ENCODE measurements at regions not wholly inside any gene's neighbourhood (a gene's known extent, or its start where the extent isn't known, plus 50 kb on each side); places are given as distances from the start of the nearest gene placed in this dataset.

DNA sequence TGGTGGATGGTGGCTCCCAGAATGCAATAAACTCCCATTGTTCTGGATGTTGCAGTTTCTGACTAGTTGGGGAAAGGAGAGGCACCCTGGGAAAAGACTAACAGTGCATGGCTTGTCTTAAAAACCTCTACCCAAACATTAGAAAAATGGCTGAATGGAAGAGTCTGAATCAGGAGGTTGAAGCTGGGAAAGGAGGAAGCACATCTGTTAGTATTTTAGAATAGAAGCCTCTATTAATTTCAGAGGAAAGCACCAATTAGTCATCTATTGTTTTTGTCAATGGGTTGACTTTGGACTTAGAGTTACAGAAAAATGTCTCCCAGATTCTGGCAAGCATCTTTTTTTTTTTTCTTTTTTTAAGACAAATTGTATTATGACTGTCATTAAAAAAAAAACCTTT lies 56.1 kb upstream of the ELMO1 start:
- DNase-seq (ENCODE audit: low read depth), result no peak

DNA sequence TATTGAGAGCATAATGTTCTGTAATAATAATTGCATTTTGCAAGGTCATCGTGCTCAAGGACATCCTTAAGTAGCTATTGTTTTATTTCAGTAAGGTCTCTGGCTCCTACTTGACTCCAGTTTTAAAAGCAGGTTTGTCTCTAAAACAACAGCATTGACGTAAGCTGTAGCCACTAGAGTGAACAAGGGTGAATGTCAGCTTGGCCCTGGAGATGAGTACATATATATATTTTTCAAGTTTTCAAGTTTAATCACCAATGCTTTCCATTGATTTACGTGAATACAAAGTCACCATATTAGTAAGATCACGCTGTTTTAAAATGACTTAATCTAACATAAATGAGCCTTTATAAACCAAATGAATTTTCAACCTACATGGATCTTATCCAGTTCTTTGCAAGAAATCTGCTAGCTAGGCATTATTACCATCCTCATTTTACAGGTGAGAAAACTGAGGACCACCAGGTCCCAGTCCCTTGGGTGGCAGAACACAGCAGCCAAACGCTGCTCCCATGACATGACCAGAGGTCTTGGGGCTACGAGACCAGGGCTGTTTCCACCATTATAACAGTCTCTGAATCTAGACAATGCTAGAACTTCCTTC lies 57.2 kb upstream of the ELMO1 start:
- no peak for DNase-seq (ENCODE audit: low read depth)

DNA sequence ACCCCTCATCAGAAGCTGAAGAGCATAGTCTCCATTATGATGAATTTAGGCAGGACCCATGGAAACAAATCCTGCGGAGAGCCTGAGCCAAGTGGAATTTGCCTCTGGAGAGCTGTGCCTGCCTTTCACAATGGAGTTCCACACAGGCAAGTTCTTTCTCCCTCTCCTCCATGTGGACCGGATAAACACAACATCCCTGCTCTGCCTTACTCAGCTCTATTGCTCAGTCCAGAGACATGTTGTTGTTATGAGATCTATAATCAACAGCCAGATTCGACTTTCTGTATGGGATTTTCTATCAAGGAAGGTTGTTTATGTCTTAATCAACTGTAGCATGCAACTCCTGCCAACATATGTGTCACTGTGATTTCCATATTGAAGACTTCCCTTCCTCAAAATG lies 59.5 kb upstream of the ELMO1 start:
- no peak for DNase-seq (ENCODE audit: low read depth)

DNA sequence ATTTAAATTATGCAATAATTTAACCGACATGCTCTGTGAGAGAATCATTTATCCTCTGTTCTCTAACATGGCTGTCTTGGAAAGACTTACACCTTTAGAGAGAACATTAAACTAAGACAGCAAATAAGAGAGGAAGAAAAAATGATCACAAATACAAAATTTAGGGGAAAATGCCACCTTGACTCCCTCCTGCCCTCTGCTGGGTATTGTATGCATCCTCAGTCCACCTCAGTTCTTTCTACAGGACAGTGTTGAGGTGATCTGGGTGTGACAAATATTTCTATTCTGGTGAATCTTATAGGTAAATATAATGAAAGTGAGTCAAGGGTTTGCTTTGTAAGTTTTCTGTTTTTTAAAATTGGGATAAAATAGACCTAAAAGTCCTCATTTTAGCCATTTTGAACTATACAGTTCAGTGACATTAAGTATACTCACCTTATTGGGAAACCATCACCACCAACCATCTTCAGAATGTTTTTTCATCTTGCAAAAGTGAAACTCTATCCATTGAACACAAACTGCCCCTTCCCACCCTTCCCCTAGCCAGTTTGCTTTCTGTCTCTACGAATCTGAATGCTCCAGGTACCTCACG lies 61.5 kb upstream of the ELMO1 start:
- DNase-seq (ENCODE audit: low read depth), result peak; percentile 14

DNA sequence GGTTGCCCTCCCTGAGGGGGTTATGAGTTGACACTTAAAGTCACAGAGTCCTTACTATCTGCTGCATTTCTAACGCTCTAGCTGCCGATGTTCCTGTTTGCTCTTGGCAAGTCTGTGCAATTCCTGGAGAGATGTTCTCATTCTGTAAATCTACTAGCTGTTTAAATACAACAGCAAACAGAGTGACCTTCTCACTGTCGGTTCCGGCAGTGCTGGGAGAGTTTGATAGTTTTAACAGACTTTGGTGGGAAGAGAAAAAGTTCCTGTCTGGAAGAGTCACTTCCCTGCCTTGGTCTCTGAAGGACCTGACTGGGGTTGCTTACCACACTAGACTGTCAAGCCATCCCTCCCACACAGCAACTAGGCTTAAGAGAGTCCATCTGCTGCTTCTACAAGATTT lies 63.3 kb upstream of the ELMO1 start:
- no peak for DNase-seq (ENCODE audit: low read depth)

DNA sequence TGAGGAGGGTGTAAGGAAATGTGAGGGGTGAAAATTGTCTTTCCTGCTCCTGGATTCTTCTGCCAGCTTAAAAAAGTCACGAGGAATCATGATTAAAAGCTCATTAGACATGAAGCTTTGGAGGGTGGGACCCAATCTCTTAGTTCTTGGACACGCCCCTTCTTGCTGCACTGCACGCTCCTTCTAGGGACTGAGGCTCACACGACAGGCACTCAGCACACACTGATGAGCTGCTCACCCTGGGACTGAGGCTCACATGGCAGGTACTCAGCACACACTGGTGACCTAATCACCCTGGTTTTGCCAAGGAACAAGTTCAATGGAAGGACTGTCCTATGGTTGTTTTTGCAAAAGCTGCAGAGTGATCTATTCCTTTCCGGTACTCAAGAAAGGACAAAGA lies 65.8 kb upstream of the ELMO1 start:
- no peak for DNase-seq (ENCODE audit: low read depth)

DNA sequence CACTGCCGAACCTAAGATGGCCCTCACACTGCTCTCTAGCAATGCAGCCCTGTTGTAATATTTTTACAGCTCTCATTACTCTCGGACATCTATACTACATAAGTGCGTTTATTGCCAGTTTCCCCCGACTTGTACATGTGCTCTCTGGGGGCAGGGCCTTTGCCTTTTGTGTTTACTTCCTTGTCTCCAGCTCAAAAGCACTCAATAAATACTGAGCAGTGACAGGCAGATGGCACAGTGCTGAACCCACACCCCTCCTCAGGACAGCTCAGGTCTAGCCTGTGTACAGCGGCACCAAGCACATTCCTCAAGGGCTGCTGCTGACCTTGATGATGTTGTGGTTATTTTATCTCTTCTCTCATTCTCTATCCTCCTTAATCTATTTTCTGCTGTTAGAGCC lies 68.0 kb upstream of the ELMO1 start:
- DNase-seq (ENCODE audit: low read depth), result no peak

DNA sequence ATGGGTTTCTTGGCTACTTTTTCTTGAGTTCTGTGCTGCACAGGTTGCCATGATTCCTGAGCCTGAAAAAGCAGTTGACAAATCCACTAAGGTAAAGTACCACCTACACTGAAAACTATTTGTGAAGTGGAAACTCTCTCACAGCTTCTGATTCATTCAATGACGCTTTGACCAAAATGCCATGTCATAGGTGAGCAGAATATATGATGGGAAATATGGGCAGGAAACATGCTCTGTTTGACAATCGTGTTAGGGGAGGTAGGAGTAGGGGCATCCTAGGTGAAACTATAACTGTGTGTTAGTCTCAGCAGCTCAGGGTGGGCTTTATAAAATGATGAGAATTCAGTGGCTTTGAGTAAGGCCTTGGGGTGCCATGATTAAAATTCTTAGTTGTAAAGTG lies 69.6 kb upstream of the ELMO1 start:
- no peak for DNase-seq (ENCODE audit: low read depth)

DNA sequence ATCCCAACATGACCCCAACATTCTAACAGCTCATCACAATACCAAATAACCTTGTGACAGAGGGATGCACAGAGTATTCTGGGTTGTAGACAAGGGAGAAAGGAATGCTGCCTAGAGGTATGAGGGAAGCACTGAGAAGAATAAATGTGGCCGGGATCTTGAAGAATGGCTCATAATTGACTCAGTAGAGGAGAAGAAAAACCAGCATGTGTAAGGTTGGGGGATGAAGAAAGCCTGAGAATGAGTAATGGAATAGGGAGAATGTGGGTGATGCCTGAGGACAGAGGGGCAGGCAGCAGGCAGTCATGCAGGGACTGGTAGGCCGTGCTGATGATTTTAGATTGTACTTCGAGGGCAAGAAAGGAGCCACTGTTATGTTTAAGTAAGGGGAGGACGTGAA lies 75.4 kb upstream of the ELMO1 start:
- no peak for DNase-seq (ENCODE audit: low read depth)

DNA sequence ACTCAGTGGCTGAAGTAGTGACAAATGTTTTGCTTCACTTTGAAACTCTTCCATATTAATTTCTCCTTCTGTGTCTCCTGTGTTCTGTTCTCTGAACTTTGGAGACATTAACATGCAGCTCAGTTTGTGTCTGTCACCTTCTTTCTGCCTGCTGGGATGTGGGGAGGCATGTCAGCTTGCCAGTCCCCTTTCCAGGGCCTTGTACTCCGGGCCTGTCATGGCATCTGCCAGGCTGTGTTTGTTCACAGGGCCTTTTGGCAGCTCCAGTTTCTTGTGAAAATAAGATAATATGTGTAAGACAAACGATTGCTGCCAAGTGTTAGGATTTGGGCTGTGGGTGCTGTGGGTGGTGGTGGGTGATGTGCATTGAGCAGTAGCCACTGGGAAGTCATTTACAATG lies 76.1 kb upstream of the ELMO1 start:
- DNase-seq (ENCODE audit: low read depth), result no peak

DNA sequence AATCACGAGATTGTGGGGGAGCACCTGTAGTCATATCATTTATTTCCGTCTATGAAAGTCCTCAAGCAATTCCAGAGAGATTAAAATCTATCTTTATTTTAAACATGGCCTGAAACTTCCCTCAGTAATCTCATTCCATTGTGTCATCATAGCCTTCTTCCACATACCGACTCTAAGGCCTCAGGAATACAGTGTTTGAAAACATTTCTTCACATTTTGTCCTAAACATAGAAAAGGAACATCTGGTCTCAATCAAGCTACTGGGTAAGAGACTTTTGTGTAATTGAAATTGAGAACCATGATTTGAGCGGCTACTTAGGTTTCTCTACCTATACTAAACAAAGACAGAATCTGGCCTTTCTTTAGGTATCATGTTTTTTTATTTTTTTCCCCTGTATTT lies 78.0 kb upstream of the ELMO1 start:
- DNase-seq (ENCODE audit: low read depth), result no peak

DNA sequence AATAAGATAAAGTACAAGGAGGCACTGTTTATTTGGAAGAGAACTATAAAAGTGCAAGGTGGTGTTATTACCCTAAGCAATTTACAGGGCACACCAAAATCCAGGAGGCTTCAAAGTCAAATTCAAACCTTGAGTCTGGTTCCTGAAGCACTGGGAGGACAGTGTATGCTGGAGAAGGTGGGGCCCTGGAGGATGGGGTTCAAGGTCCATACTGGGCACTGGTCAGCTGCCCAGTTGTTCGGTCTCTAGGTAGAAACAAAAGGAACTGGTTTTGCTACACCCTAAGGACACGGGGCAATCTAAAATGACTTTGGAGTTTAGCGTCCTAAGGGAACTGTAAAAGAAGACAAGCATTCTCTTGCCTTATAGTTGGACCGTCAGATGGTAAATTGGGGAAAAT lies 78.4 kb upstream of the ELMO1 start:
- no peak for DNase-seq (ENCODE audit: low read depth)

DNA sequence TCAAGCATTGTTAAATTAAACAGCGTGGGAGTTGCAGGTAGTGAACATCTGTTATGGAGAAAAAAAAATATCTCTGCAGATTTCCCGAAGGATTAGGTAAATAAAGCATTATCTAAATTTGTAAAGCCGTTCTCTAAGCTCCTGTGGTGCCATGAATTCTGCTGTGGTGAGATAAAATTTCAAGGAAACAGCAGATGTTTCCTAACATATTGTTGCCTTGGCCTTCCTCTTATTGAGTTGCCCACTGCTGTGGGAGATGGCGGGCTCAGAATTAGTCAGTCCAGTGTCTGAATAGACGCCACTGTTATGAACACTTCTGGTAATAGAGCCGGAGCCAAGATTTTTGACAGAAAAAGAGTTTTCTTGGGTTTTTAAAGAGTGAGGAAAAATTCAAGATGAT lies 82.6 kb upstream of the ELMO1 start:
- no peak for DNase-seq (ENCODE audit: low read depth)

DNA sequence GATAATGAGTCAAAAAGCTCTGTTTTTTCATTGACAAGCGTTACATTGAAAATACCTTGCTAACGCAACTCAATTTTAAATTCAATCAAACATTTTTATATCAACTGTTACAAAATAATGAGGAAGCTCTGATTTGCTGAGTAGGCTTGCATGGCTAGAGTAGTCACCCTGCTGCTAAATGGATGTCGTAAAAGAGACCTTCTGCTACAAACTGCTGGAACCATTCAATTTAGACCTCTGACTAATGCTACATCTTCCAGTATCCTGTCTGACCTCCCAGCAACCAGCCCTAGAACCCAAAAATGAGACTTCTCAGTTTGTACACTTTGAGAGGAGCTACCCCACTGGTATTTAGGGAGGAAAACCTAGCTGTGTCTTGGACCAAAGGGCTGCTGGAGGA lies 84.0 kb upstream of the ELMO1 start:
- no peak for DNase-seq (ENCODE audit: low read depth)

DNA sequence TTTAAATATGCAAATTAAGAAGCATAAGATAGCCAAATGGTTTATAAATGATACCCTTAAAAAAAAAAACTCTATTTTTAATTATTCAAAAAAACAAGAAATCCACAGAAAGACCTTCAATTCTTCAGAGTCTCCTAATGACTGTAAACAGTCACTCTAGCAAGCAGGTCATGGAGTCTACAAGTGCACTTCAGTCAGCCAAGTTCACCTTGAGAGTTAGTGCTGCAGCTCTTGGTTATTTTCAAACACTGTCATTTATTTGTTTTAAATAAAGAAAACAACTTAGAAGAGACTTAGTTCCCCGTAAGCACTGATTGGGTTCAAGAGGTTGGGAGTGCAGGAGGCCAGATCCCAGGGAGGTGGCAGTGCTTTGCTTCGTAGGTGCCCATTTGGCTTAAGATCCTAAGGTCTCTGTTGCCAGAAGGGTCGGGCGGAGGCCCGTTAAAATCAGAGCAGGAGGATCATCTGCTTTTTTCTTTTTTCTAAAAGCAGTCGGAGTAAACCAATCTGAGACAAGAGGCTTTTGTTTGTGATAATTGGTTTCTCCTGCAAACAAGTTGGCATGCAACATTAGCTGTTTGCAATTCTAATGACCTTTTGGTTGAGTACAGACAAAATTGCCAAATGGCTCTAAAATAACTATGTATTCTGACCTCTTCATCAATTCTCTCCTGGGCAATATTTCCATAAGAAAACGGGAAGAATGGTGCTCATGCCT lies 86.4 kb upstream of the ELMO1 start:
- DNase-seq (ENCODE audit: low read depth), result no peak

DNA sequence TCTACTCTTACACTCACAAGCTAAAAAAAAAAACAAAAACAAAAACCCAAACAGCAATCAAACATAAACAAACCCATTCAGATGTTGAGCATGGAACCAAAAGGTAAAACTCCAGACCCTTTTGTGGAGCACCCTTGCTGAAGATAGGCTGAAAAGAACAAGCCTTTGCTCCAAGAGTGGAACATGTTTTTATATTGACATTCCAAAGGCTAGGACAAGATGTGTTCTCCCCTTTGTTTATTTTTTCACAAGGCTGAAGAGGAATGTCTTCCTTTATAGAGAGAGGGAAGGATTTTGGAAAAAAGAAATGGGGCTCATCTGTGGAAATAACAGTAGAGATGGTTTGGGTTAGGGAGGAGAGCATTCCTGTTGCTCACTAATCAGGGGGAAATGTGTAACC lies 87.2 kb upstream of the ELMO1 start:
- no peak for DNase-seq (ENCODE audit: low read depth)

DNA sequence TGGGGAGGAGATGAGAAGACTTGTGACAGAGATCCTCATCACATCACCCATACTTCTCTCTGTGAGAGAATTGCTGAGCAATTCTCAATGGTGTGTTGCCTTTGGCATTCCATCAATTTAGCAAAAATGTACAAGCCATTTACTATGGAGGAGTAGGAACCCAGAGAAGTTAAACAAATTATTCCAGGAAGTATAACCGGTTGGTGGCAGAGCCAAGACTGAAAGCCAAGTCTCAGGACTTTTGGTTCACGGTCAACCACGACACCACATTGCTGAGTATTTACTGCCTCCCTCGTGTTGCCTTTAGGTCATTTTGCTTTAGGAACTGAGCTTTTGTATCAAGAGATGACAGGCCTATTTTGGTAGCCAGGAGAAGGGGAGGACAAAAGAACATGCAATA lies 88.0 kb upstream of the ELMO1 start:
- no peak for DNase-seq (ENCODE audit: low read depth)

DNA sequence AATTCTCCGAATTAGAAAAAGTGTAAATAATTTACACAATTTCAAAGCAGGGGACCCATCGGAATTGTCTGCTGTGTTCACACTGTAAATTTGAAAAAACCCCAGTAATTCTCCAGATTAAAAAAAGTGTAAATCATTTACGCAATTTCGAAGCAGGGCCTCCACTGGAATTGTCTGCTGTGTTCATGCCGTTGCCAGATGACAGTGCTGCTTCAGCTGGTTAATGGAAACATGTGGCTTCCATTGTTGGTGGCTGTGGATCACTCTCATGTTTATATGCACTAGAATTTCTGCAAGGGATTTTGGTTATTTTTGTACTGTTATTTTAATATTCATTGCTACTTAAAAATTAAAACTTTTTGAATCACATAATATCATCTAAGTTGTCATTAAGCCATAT lies 88.8 kb upstream of the ELMO1 start:
- no peak for DNase-seq (ENCODE audit: low read depth)

DNA sequence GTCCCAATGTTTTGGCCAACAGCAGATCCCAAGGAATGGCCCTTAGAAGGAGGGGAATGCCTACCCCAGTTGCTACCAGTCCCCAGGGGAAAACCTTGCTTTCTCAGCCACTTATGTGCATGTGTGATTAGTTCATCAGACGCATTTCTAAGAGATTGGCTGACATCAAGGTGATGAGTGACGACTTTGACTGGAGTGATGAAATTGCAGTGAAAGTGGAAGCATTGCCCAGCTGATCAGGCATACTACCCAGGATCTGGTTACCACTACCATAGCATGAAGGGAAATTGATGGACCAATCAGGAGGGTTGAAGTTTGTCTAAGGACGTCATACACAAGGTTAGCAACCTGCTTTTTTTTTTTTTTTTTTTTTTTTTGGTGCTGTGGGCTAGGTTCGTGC lies 90.3 kb upstream of the ELMO1 start:
- no peak for DNase-seq (ENCODE audit: low read depth)

DNA sequence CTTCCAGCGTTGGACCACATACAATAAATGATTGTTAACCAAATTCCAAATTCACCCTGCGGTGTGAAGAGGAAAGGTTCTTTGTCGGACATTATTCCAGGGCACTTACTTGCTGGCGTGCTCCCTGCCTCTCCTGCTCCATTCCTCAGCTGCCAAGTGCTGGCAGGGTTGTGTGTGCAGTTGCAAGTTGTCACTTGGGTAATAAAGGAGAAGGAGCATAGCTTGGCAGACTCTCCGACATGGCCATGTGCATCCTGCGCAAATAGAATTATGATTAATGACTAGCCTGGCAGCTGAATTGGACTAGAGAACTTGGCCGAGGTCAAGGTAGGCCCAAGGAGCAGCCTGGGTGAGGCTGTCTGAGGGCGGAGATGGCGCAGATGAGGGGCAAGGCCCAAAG lies 92.3 kb upstream of the ELMO1 start:
- DNase-seq (ENCODE audit: low read depth), result no peak

DNA sequence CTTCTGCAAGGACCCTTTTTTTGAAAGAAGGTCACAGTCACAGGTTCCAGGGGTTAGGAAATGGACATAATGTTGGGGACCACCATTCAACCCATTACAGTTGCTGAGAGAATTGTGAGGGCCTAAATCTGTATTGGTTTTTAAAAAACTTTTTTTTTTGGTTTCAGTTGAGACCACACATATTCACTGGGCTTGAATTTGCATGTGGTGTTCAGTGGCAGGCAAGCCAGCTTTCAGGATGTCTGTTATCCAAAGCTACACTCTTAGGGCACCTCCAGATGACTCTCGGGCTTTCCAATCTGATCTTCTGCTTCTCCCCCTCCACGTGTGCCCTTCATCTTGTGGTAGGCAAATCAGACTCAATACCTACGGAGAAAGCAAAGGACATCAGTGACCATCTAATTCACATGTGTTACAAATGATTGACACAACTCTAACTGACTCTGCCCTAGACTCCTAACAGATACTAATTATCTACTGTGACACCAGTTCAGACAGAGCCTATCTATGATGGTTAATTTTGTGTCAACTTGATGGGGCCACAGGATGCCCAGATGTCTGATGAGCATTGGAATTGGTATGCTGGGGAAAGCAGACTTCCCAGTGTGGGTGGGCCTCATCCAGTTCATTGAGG lies 93.3 kb upstream of the ELMO1 start:
- DNase-seq (ENCODE audit: low read depth), result no peak

DNA sequence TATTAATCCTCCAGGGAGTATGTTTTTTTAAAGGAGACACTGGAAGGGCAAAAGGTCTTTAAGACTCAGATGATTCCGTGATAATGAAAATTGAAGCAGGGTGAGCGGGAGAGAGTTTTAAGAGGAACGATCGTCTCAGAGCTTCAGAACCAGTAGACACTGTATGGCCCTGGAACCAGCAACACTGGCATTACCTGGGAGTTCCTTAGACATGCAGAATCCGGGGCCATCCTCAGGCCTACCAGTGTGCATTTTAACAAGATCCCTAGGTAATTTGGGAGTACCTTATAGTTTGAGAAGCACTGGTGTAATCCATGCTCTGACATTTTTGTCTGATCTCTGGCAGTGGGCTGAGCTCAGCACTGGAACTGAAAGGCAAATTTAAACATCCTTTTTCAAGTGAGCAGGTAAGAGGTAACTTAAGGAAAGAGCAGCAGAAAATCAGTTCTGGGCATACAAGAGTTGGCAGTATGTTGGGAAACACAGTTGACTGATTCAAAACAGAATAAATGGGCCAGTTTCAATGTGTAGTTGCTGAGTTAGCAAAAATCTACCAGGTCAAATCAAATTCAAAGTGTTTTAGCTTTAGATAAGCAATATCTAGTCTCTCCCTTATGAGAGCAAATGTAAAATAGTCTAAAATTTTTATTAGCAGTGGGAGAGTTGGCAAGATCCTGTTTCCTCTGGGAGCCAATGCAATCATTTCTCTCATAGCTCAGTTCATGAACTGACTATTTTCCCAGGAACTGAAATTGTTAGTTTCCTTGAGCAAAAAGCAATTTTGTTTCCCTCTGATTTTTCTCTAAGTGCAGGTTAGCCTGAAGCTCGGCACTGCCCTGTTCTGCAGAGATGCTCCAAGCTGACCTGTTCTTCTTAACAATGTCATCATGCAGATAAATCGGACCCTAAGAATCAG lies 97.2 kb upstream of the ELMO1 start:
- DNase-seq (ENCODE audit: low read depth), result no peak
